ENCODE measurements at regions not wholly inside any gene's neighbourhood (a gene's known extent, or its start where the extent isn't known, plus 50 kb on each side); places are given as distances from the start of the nearest gene placed in this dataset.
"Not testable (repeated sequence)": the region's sequence is repeated elsewhere in the genome, so short reads cannot be mapped to it uniquely, and the experiment has no call there.

- H3K36me3 Mint-ChIP-seq; H3K4me1 Mint-ChIP-seq; H3K9me3 Mint-ChIP-seq; H3K36me3 ChIP-seq (ENCODE audit: control insufficient read depth in 2 of 2, extremely low read depth in 1 of 2, insufficient read depth in 1 of 2, low read length in 1 of 2); POLR2A ChIA-PET; H3K4me1 ChIP-seq (ENCODE audit: control insufficient read depth in 1 of 2, extremely low read depth in 1 of 2, insufficient read depth in 2 of 2, low read length in 2 of 2); H3K27me3 Mint-ChIP-seq; H3K27ac Mint-ChIP-seq; ATAC-seq (replicated peaks in 1 of 4); DNase-seq; H3K9me3 ChIP-seq; CTCF ChIA-PET; H3K4me3 Mint-ChIP-seq; H3K27ac ChIP-seq (ENCODE audit: low read length); H3K4me3 ChIP-seq (ENCODE audit: control insufficient read depth in 1 of 2, extremely low read depth in 1 of 2, low read length in 1 of 2): not testable (repeated sequence)
- peaks cover 0 to 17% of the 10 kb centered on the region in 2 experiments for H3K27me3 ChIP-seq (replicated peaks in 1 of 2; ENCODE audit: control insufficient read depth in 2 of 2, extremely low read depth in 1 of 2, insufficient read depth in 2 of 2, low read length in 1 of 2)
- WGBS (ENCODE audit: insufficient coverage): 100% methylated on average over 4 of the region's 9 CpGs
Measured at GRCh38 chr6:44037276-44037675, 90.0 kb downstream of the MRPL14 start.

- no peak for ATAC-seq (replicated peaks in 1 of 4)
- Mint-ChIP-seq H3K9me3 (no peaks in the 10 kb centered on the region), H3K27me3 (peaks cover 4 to 6% of the 10 kb centered on the region in 2 donors), H3K4me1 (no peaks in the 10 kb centered on the region), H3K27ac (no peak overlapping the region), H3K36me3 (no peaks in the 10 kb centered on the region), H3K4me3 (no peak overlapping the region)
- H3K9me3 ChIP-seq: no peaks in the 10 kb centered on the region
- no peak for DNase-seq
- WGBS (ENCODE audit: insufficient coverage): 96% methylated on average over 5 of the region's 9 CpGs
- POLR2A ChIA-PET: no interaction called here
- H3K27me3 ChIP-seq (replicated peaks in 1 of 2; ENCODE audit: control insufficient read depth in 2 of 2, extremely low read depth in 1 of 2, insufficient read depth in 2 of 2, low read length in 1 of 2): peaks cover 0 to 17% of the 10 kb centered on the region in 2 experiments
- no peak overlapping the region for H3K27ac ChIP-seq (ENCODE audit: low read length)
- no peaks in the 10 kb centered on the region for H3K36me3 ChIP-seq (ENCODE audit: control insufficient read depth in 2 of 2, extremely low read depth in 1 of 2, insufficient read depth in 1 of 2, low read length in 1 of 2)
- no peak overlapping the region for H3K4me3 ChIP-seq (ENCODE audit: control insufficient read depth in 1 of 2, extremely low read depth in 1 of 2, low read length in 1 of 2)
- no peaks in the 10 kb centered on the region for H3K4me1 ChIP-seq (ENCODE audit: control insufficient read depth in 1 of 2, extremely low read depth in 1 of 2, insufficient read depth in 2 of 2, low read length in 2 of 2)
- CTCF ChIA-PET: no interaction called here
Measured at GRCh38 chr6:44036699-44037101, 90.6 kb downstream of the MRPL14 start.

- Mint-ChIP-seq H3K4me3 (no peak overlapping the region), H3K4me1 (no peaks in the 10 kb centered on the region), H3K36me3 (no peaks in the 10 kb centered on the region), H3K27ac (no peak overlapping the region), H3K9me3 (no peaks in the 10 kb centered on the region), H3K27me3 (peaks cover 4 to 7% of the 10 kb centered on the region in 2 donors)
- DNase-seq (no peak), ATAC-seq (replicated peaks in 1 of 4) (no peak)
- Histone ChIP-seq H3K9me3 (no peaks in the 10 kb centered on the region), H3K27ac (ENCODE audit: low read length) (no peak overlapping the region), H3K4me3 (ENCODE audit: control insufficient read depth in 1 of 2, extremely low read depth in 1 of 2, low read length in 1 of 2) (no peak overlapping the region), H3K36me3 (ENCODE audit: control insufficient read depth in 2 of 2, extremely low read depth in 1 of 2, insufficient read depth in 1 of 2, low read length in 1 of 2) (no peaks in the 10 kb centered on the region), H3K4me1 (ENCODE audit: control insufficient read depth in 1 of 2, extremely low read depth in 1 of 2, insufficient read depth in 2 of 2, low read length in 2 of 2) (no peaks in the 10 kb centered on the region), H3K27me3 (replicated peaks in 1 of 2; ENCODE audit: control insufficient read depth in 2 of 2, extremely low read depth in 1 of 2, insufficient read depth in 2 of 2, low read length in 1 of 2) (peaks cover 0 to 17% of the 10 kb centered on the region in 2 experiments)
- ChIA-PET POLR2A (no interaction called here), CTCF (no interaction called here)
- 94% methylated on average over 2 of the region's 2 CpGs for WGBS (ENCODE audit: insufficient coverage)
Measured at GRCh38 chr6:44036196-44036595, 91.1 kb downstream of the MRPL14 start.

- no peak overlapping the region for H3K4me3 Mint-ChIP-seq
- ATAC-seq (replicated peaks in 1 of 4) (no peak), DNase-seq (no peak)
- H3K27me3 Mint-ChIP-seq: peaks cover 4 to 8% of the 10 kb centered on the region in 2 donors
- no peaks in the 10 kb centered on the region for H3K36me3 Mint-ChIP-seq
- Histone ChIP-seq H3K36me3 (ENCODE audit: control insufficient read depth in 2 of 2, extremely low read depth in 1 of 2, insufficient read depth in 1 of 2, low read length in 1 of 2) (no peaks in the 10 kb centered on the region), H3K27me3 (replicated peaks in 1 of 2; ENCODE audit: control insufficient read depth in 2 of 2, extremely low read depth in 1 of 2, insufficient read depth in 2 of 2, low read length in 1 of 2) (peaks cover 0 to 22% of the 10 kb centered on the region in 2 experiments), H3K27ac (ENCODE audit: low read length) (no peak overlapping the region), H3K4me3 (ENCODE audit: control insufficient read depth in 1 of 2, extremely low read depth in 1 of 2, low read length in 1 of 2) (no peak overlapping the region), H3K4me1 (ENCODE audit: control insufficient read depth in 1 of 2, extremely low read depth in 1 of 2, insufficient read depth in 2 of 2, low read length in 2 of 2) (no peaks in the 10 kb centered on the region), H3K9me3 (no peaks in the 10 kb centered on the region)
- H3K9me3 Mint-ChIP-seq: no peaks in the 10 kb centered on the region
- ChIA-PET POLR2A (no interaction called here), CTCF (no interaction called here)
- H3K4me1 Mint-ChIP-seq: no peaks in the 10 kb centered on the region
- no peak overlapping the region for H3K27ac Mint-ChIP-seq
- no CpG with 5 or more reads among the region's 3 CpGs for WGBS (ENCODE audit: insufficient coverage)
Measured at GRCh38 chr6:44035621-44036020, 91.6 kb downstream of the MRPL14 start.

GRCh38 chr6:44034931-44035345 is 92.3 kb downstream of the MRPL14 start:
- Histone ChIP-seq H3K27ac (ENCODE audit: low read length) (no peak overlapping the region), H3K36me3 (ENCODE audit: control insufficient read depth in 2 of 2, extremely low read depth in 1 of 2, insufficient read depth in 1 of 2, low read length in 1 of 2) (no peaks in the 10 kb centered on the region), H3K27me3 (replicated peaks in 1 of 2; ENCODE audit: control insufficient read depth in 2 of 2, extremely low read depth in 1 of 2, insufficient read depth in 2 of 2, low read length in 1 of 2) (peaks cover 0 to 24% of the 10 kb centered on the region in 2 experiments), H3K4me3 (ENCODE audit: control insufficient read depth in 1 of 2, extremely low read depth in 1 of 2, low read length in 1 of 2) (no peak overlapping the region), H3K9me3 (no peaks in the 10 kb centered on the region), H3K4me1 (ENCODE audit: control insufficient read depth in 1 of 2, extremely low read depth in 1 of 2, insufficient read depth in 2 of 2, low read length in 2 of 2) (no peaks in the 10 kb centered on the region)
- peaks cover 8 to 13% of the 10 kb centered on the region in 2 donors for H3K27me3 Mint-ChIP-seq
- no peak for DNase-seq
- no peaks in the 10 kb centered on the region for H3K36me3 Mint-ChIP-seq
- H3K4me1 Mint-ChIP-seq: no peaks in the 10 kb centered on the region
- WGBS (ENCODE audit: insufficient coverage): 82% methylated on average over 2 of the region's 3 CpGs
- POLR2A ChIA-PET: no interaction called here
- no peaks in the 10 kb centered on the region for H3K9me3 Mint-ChIP-seq
- H3K4me3 Mint-ChIP-seq: no peak overlapping the region
- H3K27ac Mint-ChIP-seq: no peak overlapping the region
- no peak for ATAC-seq (replicated peaks in 1 of 4)
- CTCF ChIA-PET: no interaction called here

- ChIA-PET CTCF (no interaction called here), POLR2A (no interaction called here)
- DNase-seq (no peak), ATAC-seq (replicated peaks in 1 of 4) (no peak)
- Mint-ChIP-seq H3K9me3 (no peaks in the 10 kb centered on the region), H3K4me3 (no peak overlapping the region), H3K36me3 (no peaks in the 10 kb centered on the region), H3K4me1 (no peaks in the 10 kb centered on the region), H3K27ac (no peak overlapping the region), H3K27me3 (peaks cover 9 to 15% of the 10 kb centered on the region in 2 donors)
- peaks cover 0 to 27% of the 10 kb centered on the region in 2 experiments for H3K27me3 ChIP-seq (replicated peaks in 1 of 2; ENCODE audit: control insufficient read depth in 2 of 2, extremely low read depth in 1 of 2, insufficient read depth in 2 of 2, low read length in 1 of 2)
- no peaks in the 10 kb centered on the region for H3K36me3 ChIP-seq (ENCODE audit: control insufficient read depth in 2 of 2, extremely low read depth in 1 of 2, insufficient read depth in 1 of 2, low read length in 1 of 2)
- H3K9me3 ChIP-seq: no peaks in the 10 kb centered on the region
- H3K4me3 ChIP-seq (ENCODE audit: control insufficient read depth in 1 of 2, extremely low read depth in 1 of 2, low read length in 1 of 2): no peak overlapping the region
- no peak overlapping the region for H3K27ac ChIP-seq (ENCODE audit: low read length)
- no peaks in the 10 kb centered on the region for H3K4me1 ChIP-seq (ENCODE audit: control insufficient read depth in 1 of 2, extremely low read depth in 1 of 2, insufficient read depth in 2 of 2, low read length in 2 of 2)
- WGBS (ENCODE audit: insufficient coverage): no CpG with 5 or more reads among the region's 4 CpGs
Measured at GRCh38 chr6:44034391-44034861, 92.8 kb downstream of the MRPL14 start.

- 75% methylated on average over 3 of the region's 7 CpGs for WGBS (ENCODE audit: insufficient coverage)
- no peak for ATAC-seq (replicated peaks in 1 of 4)
Measured at GRCh38 chr6:44030812-44031454, 96.3 kb downstream of the MRPL14 start.

More at GRCh38 chr6:44030812-44031454, 96.3 kb downstream of the MRPL14 start:
- Histone ChIP-seq H3K27me3 (replicated peaks in 1 of 2; ENCODE audit: control insufficient read depth in 2 of 2, extremely low read depth in 1 of 2, insufficient read depth in 2 of 2, low read length in 1 of 2) (peaks cover 0 to 21% of the 10 kb centered on the region in 2 experiments), H3K4me3 (ENCODE audit: control insufficient read depth in 1 of 2, extremely low read depth in 1 of 2, low read length in 1 of 2) (no peak overlapping the region), H3K4me1 (ENCODE audit: control insufficient read depth in 1 of 2, extremely low read depth in 1 of 2, insufficient read depth in 2 of 2, low read length in 2 of 2) (no peaks in the 10 kb centered on the region), H3K27ac (ENCODE audit: low read length) (no peak overlapping the region), H3K9me3 (no peaks in the 10 kb centered on the region), H3K36me3 (ENCODE audit: control insufficient read depth in 2 of 2, extremely low read depth in 1 of 2, insufficient read depth in 1 of 2, low read length in 1 of 2) (no peaks in the 10 kb centered on the region)
- Mint-ChIP-seq H3K36me3 (no peaks in the 10 kb centered on the region), H3K4me3 (no peak overlapping the region), H3K4me1 (no peaks in the 10 kb centered on the region), H3K27me3 (peaks cover 6 to 15% of the 10 kb centered on the region in 2 donors), H3K27ac (no peak overlapping the region), H3K9me3 (no peaks in the 10 kb centered on the region)
- POLR2A ChIA-PET: no interaction called here
- DNase-seq: no peak
- CTCF ChIA-PET: interaction anchor here in 1 of 2 donors (0.6 kb wide), 1 partner anchor 20 kb away, joined by 3 read pairs; no protein-coding TSS in a partner anchor
